HG02840 (cell line): ENCODE measurements at regions not wholly inside any gene's neighbourhood (a gene's known extent, or its start where the extent isn't known, plus 50 kb on each side); places are given as distances from the start of the nearest gene placed in this dataset.

Experiments
- ATAC-seq: cut with Tn5 transposase; IDR thresholded peaks from one replicate; pipeline ENCODE4 v1.9.1; 2021; ENCODE audit warnings: mild to moderate bottlenecking, moderate library complexity, moderate number of reproducible peaks; ENCODE audit not compliant: unreplicated experiment, low FRiP score

DNA sequence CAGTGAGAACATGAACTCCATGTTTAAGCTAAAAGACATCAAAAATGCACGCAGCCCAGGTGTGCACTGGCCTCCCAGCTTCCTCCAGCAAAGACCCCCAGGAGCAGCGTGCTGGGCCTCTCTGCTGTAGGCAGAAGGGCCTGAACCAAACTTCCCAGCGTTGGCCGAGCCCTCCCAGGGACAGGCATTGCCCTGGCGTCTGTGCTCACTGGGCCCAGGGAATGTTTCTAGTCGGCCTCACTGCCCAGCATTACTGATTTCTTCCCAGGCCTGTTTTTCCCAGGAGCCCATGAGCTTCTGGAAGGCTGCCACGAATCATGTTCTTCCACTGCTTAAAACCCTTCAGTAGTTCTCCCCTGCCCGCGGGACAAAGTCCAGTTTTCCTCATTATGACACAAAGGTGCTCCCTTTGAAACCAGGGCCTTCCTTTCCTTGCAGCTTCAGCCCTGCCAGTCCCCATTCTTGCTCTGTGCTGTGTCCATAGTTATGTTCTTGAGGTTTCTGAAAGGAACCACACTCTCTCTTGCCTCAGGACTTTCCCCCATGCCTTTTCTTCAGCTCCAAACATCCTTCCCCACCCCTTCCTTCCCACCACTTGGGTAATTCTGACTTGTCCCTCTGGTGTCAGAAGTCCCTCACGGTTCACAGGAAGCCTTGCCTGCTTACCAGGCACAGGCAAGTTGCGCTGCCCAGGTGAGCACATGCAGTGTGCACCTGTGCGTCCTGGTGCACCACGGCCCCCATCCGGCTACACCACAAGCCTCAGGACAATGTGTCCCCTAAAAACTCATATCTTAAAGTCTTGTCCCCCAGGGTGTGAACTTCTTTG, 93.4 kb upstream of the ENPP6 start:
- ATAC-seq = no peak

- ATAC-seq = no peak
These were observed 92.5 kb upstream of the ENPP6 start for GRCh38 chr4:184310171-184310567.

DNA sequence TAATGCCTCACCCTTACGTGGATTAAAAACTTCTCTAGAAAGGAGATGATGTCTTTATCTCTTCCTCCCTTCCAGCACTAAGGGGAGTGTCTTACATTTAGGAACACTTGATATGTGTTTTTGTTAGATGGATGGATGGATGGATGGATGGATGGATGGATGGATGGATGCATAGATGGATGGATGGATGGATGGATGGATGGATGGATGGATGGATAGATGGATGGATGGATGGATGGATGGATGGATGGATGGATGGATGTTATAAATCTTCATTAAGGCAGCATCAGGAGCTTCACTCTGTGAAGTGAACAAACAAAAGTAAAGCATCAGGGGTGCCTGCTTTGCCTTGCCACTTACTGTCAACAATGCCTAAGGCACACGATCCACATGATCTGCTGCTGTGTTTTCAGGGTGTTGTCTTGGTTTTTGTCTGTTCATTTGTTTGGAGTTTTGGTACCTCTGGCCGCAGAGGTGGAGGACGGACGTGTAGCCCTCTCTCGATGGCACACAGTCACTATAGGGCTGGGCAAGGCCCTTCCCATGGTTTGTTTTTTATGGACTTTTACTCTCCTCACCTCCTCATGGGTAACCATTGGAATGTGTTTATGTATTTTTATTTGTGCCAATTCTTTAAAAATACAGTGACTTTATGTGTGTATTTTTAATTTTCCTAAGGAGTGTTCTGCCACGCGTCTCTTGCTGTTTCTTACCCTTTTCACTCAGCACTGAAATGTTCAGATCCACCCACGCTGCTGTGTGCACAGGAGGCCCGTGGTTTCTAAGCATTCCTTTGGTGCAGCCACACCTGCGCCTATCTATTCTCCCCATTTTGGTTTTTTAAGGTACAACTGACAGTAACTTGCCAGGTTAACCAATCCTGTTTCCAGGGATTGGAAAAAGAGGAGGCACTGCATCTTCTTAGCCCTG, 91.8 kb upstream of the ENPP6 start:
- ATAC-seq = no peak

DNA sequence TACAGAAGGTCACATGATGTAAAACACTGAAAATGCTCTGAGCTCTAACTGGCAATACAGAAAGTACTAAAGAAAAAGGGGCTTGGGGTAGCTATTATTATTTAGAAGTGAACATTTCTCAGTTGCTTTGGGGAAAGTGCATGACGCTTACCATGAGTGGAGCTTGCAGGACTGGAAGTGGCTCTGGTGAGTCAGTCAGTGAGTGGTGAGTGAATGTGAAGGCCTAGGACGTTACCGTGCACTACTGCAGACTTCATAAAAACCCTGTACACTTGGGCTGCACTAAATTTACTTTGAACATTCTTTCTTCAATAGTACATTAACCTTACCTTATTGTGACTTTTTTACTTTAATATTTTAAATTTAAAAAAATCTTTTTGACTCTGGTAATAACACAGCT, 89.3 kb upstream of the ENPP6 start:
- no peak for ATAC-seq

DNA sequence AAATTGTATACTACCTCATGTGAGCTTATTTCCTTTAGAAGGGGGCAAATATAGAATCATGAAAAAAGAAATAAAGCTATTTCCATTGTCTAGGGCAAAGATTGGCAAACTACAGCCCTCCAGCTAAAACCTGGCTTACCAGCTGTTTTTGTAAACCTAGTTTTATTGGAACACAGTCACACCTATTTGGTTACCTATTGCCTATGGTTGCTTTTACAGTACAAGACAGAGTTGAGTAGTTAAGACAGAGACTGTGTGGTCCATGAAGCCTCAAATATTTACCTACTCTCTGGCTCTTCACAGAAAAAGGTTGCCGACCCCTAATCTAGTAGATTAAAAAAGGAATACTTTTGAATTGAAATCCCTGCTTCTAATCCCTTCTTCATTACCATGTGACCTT, 88.8 kb upstream of the ENPP6 start:
- no peak for ATAC-seq

- ATAC-seq = no peak
These were observed 83.1 kb upstream of the ENPP6 start for GRCh38 chr4:184300816-184301215.

DNA sequence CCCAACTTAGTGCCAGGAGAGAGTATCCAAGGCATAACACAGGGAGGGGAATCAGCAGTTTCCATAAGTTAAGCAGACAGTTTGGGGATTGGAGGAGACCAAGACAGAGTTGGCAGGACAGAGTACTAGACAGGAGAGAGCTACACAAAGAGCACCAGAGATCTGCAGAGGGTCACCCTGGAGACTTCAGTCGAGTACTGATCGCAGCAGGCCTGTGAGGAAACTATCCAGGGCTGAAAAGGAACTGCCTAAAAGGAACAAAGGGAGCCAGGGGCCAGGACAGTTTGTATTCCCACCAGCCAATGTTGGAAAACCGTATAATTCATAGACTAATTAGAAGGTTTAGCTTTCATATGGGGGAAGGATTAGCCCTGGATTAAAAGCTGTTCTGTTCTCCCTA, 80.6 kb upstream of the ENPP6 start:
- ATAC-seq = no peak

DNA sequence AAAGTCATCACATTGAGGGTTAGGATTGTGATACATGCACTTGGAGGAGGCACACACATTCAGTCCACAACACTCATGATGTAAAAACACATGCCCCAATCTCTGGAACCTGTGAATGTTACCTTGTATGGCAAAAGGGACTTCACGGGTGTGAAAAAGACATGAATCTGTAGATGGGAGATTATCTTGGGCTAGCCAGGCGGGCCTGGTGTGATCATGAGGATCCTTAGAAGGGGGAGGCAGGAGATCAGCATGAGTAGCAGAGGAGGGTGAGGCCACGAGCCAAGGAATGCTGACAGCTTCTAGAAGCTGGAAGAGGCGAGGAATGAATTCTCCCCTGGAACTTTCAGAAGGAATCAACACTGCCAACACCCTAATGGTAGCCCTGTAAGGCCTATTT, 77.5 kb upstream of the ENPP6 start:
- ATAC-seq = no peak

DNA sequence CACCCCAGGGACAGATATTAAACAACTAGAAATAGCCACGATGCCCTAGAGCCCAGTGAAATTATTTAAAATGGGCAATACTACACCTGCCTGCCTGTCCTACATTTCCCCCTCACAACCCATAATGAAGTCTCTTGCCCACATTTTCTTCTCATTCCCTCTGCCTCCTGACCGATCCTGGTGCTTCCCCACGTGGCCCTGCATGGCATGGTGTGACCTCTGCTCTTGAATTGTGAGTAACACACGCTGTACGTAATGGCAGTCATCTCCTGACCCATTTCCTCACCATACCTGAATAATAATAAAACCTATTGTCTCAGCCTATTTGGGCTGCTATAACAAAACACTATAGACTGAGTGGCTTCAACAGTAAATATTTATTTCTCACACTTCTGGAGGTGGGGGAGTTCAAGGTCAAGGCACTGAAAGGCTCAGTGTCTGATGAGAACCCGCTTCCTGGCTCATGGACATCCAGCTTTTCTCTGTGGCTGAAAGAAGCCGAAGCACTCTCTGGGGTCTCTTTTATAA, 77.0 kb upstream of the ENPP6 start:
- ATAC-seq = no peak

- ATAC-seq = no peak
These were observed 75.9 kb upstream of the ENPP6 start for GRCh38 chr4:184293552-184293951.

DNA sequence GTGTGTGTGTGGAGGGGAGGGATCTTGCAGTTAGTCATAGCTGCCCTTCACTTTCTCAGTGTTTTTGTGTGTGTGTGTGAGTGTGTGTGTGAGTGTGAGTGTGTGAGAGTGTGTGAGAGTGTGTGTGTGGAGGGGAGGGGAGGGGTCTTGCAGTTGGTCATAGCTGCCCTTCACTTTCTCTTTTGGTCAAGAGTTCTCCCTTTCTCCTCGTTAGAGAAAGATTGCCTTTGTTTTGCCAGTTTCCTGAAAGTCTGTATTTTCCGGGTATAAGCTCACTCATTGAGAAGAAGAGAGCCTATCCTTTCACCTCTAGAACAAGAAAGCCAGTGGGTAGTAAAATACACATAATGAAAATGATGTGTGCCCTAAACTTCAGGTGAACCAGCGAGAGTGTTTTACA, 75.2 kb upstream of the ENPP6 start:
- ATAC-seq = no peak

DNA sequence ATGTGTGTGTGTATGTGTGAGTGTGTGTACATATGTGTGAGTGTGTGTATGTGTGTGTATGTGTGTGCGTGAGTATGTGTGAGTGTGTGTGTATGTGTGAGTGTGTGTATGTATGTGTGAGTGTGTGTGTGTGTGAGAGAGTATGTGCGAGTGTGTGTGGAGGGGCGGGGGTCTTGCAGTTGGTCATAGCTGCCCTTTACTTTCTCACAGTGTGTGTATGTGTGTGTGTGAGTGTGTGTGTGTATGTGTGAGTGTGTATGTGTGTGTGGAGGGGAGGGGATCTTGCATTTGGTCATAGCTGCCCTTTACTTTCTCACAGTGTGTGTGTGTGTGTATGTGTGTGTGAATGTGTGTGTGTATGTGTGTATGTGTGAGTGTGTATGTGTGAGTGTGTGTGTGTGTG, 74.8 kb upstream of the ENPP6 start:
- ATAC-seq = no peak

- ATAC-seq = no peak
These were observed 71.5 kb upstream of the ENPP6 start for GRCh38 chr4:184289179-184289535.

GRCh38 chr4:184288451-184289178, 70.9 kb upstream of the ENPP6 start:
- ATAC-seq = peak; percentile 57

DNA sequence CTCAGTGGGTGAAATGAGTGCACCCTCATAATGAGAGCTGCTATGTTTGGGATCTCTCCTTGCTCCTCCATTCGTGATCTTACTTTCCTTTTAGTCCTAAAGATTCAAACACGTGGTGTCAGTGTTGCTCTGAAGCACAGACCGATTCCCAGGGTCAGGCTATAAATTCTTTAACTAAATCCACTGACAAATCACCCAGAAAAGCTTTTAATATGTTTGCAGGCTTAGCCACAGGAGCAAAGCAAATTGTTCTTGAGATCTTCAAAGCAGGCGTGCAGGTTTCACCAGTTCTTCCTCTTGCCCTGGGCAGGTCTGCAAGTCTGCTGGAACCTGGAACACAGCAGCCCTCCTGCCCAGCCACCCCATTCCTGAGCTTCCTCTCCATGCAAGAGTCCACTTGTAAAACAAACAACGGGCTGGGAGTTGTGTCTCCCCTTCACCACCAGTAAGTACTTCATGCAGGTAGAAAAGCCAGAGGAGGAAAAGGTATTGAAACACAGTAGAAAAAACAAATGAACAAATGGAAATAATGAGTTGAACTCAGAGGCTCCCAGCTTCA, 70.1 kb upstream of the ENPP6 start:
- ATAC-seq = no peak

GRCh38 chr4:184286358-184286757, 68.7 kb upstream of the ENPP6 start:
- ATAC-seq = no peak

GRCh38 chr4:184284742-184285141, 67.1 kb upstream of the ENPP6 start:
- ATAC-seq = no peak

DNA sequence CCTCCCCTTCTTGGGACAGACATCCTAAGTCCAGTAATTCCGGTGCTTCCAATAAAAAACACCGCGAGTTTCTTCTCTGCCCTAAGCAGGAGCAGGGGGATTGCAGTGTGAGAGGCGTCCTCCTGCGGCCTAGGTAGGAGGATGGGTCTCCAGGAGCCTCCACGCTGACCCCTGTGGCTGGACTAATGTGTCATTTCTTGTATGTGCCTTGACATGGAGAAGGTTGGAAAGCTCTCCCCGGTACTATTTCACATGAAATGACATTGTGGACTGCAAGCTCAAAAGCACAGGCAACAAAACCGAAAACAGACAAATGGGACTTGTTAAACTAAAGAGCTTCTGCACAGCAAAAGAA, 66.6 kb upstream of the ENPP6 start:
- ATAC-seq = no peak

GRCh38 chr4:184283659-184284335, 66.1 kb upstream of the ENPP6 start:
- ATAC-seq = no peak
